Common myeloid progenitor, CD34-positive (primary cell): ENCODE measurements at regions not wholly inside any gene's neighbourhood (a gene's known extent, or its start where the extent isn't known, plus 50 kb on each side); places are given as distances from the start of the nearest gene placed in this dataset.

Experiments used
- CTCF ChIA-PET: fragments of 350-600 bp; sonication (Branson Sonifier 250); formaldehyde crosslinking; loops from one replicate; lab custom pipeline; 2021; ENCODE audit warnings: antibody characterized with exemption; lab: Charles Lee
- POLR2A ChIA-PET: fragments of 350-600 bp; sonication (Branson Sonifier 250); formaldehyde crosslinking; loops from one replicate; lab custom pipeline; 2021; ENCODE audit warnings: antibody characterized with exemption; lab: Charles Lee
- DNase-seq, 3 donors: peaks; one replicate each; pipeline versions ENCODE4 v3.0.0 to v3.0.0-alpha.2; 2013
- H3K27ac ChIP-seq, 2 experiments: 1 replicate in 1 of 2; 2 replicates in 1 of 2; pipeline ENCODE4 v1.7.0; 2013; ENCODE audit warnings: inconsistent platforms in 2 of 2, low read length in 2 of 2, mild to moderate bottlenecking in 2 of 2, low read depth in 1 of 2, moderate library complexity in 1 of 2; ENCODE audit not compliant: severe bottlenecking in 2 of 2, insufficient read depth in 1 of 2, poor library complexity in 1 of 2
- H3K27me3 ChIP-seq, 5 experiments: replicated peaks in 2 of 5; 1 replicate in 3 of 5; 2 replicates in 2 of 5; pipeline versions ENCODE4 v1.6.1 to v1.7.0; 2013; ENCODE audit warnings: low read length in 4 of 5, mild to moderate bottlenecking in 2 of 5, moderate library complexity in 2 of 5, inconsistent platforms in 1 of 5; ENCODE audit not compliant: insufficient read depth in 5 of 5, control insufficient read depth in 4 of 5
- H3K36me3 ChIP-seq, 4 experiments: 1 replicate in 2 of 4; 2 replicates in 2 of 4; pipeline versions ENCODE4 v1.6.1 to v1.7.0; 2013; ENCODE audit warnings: low read length in 3 of 4, control low read depth in 1 of 4, mild to moderate bottlenecking in 1 of 4; ENCODE audit not compliant: control insufficient read depth in 4 of 4, insufficient read depth in 4 of 4
- H3K4me1 ChIP-seq, 4 experiments: 1 replicate in 3 of 4; 2 replicates in 1 of 4; pipeline versions ENCODE4 v1.6.1 to v1.7.1; 2013; ENCODE audit warnings: low read length in 3 of 4, mild to moderate bottlenecking in 3 of 4, control low read depth in 1 of 4, inconsistent platforms in 1 of 4, moderate library complexity in 1 of 4; ENCODE audit not compliant: control insufficient read depth in 4 of 4, insufficient read depth in 4 of 4; ENCODE audit errors: control extremely low read depth in 1 of 4
- H3K4me3 ChIP-seq, 7 experiments: 1 replicate in 4 of 7; 2 replicates in 3 of 7; pipeline versions ENCODE4 v1.5.1 to v1.7.0; 2013; ENCODE audit warnings: mild to moderate bottlenecking in 7 of 7, low read length in 6 of 7, moderate library complexity in 6 of 7, inconsistent platforms in 2 of 7, low read depth in 2 of 7, control low read depth in 1 of 7; ENCODE audit not compliant: insufficient read depth in 4 of 7, control insufficient read depth in 1 of 7; ENCODE audit errors: extremely low read depth in 1 of 7
- H3K9me3 ChIP-seq, 5 experiments: 1 replicate in 4 of 5; 2 replicates in 1 of 5; pipeline versions ENCODE4 v1.6.1 to v1.7.1; 2013; ENCODE audit warnings: low read length in 4 of 5, mild to moderate bottlenecking in 2 of 5, inconsistent platforms in 1 of 5, low read depth in 1 of 5, moderate library complexity in 1 of 5; ENCODE audit not compliant: control insufficient read depth in 4 of 5, insufficient read depth in 2 of 5; ENCODE audit errors: control extremely low read depth in 1 of 5
- WGBS: methylation state at CpG from one replicate; pipeline ENCODE4 v1.1.5; 2013; ENCODE audit not compliant: insufficient coverage; 5-methylcytosine and 5-hydroxymethylcytosine counted together

- Histone ChIP-seq H3K27me3 (no peaks in the 10 kb centered on the region), H3K36me3 (no peaks in the 10 kb centered on the region), H3K4me1 (no peaks in the 10 kb centered on the region), H3K27ac (no peak overlapping the region), H3K9me3 (no peaks in the 10 kb centered on the region), H3K4me3 (no peak overlapping the region)
- peak in 1 of 3 donors; percentile 5 for DNase-seq
- ChIA-PET POLR2A (no interaction called here), CTCF (interaction anchor here (1.2 kb wide), 1 partner anchor 10 kb away, joined by 3 read pairs; no protein-coding TSS in a partner anchor)
- WGBS: 86% methylated on average over 3 of the region's 5 CpGs
These were observed 127.1 kb upstream of the GRM7 start for GRCh38 chr3:6733699-6734394.

GRCh38 chr3:6734395-6734746 lies 126.5 kb upstream of the GRM7 start:
- DNase-seq: no peak
- Histone ChIP-seq H3K9me3 (no peaks in the 10 kb centered on the region), H3K36me3 (no peaks in the 10 kb centered on the region), H3K4me3 (no peak overlapping the region), H3K4me1 (no peaks in the 10 kb centered on the region), H3K27me3 (no peaks in the 10 kb centered on the region), H3K27ac (no peak overlapping the region)
- CTCF ChIA-PET: interaction anchor here (1.2 kb wide), 1 partner anchor 11 kb away, joined by 3 read pairs; no protein-coding TSS in a partner anchor
- WGBS: 93% methylated on average over 3 of the region's 5 CpGs
- POLR2A ChIA-PET: no interaction called here

GRCh38 chr3:6736836-6737629 lies 123.9 kb upstream of the GRM7 start:
- Histone ChIP-seq H3K27ac (no peak overlapping the region), H3K4me3 (no peak overlapping the region), H3K4me1 (no peaks in the 10 kb centered on the region), H3K9me3 (no peaks in the 10 kb centered on the region), H3K27me3 (no peaks in the 10 kb centered on the region), H3K36me3 (no peaks in the 10 kb centered on the region)
- CTCF ChIA-PET: no interaction called here
- POLR2A ChIA-PET: no interaction called here
- 100% methylated on average over 1 of the region's 5 CpGs for WGBS
- DNase-seq: no peak

- no peak overlapping the region for H3K27ac ChIP-seq
- CTCF ChIA-PET: no interaction called here
These were observed 123.3 kb upstream of the GRM7 start for GRCh38 chr3:6737630-6738029.

GRCh38 chr3:6739288-6739687 lies 121.6 kb upstream of the GRM7 start:
- 49% methylated on average over 3 of the region's 3 CpGs for WGBS
- Histone ChIP-seq H3K36me3 (no peaks in the 10 kb centered on the region), H3K4me1 (no peaks in the 10 kb centered on the region), H3K27ac (no peak overlapping the region), H3K4me3 (no peak overlapping the region), H3K27me3 (no peaks in the 10 kb centered on the region), H3K9me3 (no peaks in the 10 kb centered on the region)
- CTCF ChIA-PET: no interaction called here
- POLR2A ChIA-PET: no interaction called here
- no peak for DNase-seq

More at GRCh38 chr3:6737630-6738029, 123.3 kb upstream of the GRM7 start:
- WGBS: 100% methylated on average over 1 of the region's 2 CpGs
- H3K27me3 ChIP-seq: no peaks in the 10 kb centered on the region
- POLR2A ChIA-PET: no interaction called here
- H3K4me3 ChIP-seq: no peak overlapping the region
- DNase-seq: no peak
- H3K36me3 ChIP-seq: no peaks in the 10 kb centered on the region
- no peaks in the 10 kb centered on the region for H3K9me3 ChIP-seq
- no peaks in the 10 kb centered on the region for H3K4me1 ChIP-seq

GRCh38 chr3:6743067-6743720 lies 117.7 kb upstream of the GRM7 start:
- WGBS: 95% methylated on average over 7 of the region's 7 CpGs
- CTCF ChIA-PET: interaction anchor here (0.6 kb wide), 1 partner anchor 85 kb away, joined by 3 read pairs; no protein-coding TSS in a partner anchor
- H3K27me3 ChIP-seq: no peaks in the 10 kb centered on the region
- POLR2A ChIA-PET: no interaction called here
- no peak for DNase-seq
- no peaks in the 10 kb centered on the region for H3K4me1 ChIP-seq
- no peak overlapping the region for H3K4me3 ChIP-seq
- no peaks in the 10 kb centered on the region for H3K9me3 ChIP-seq
- H3K27ac ChIP-seq: no peak overlapping the region
- H3K36me3 ChIP-seq: no peaks in the 10 kb centered on the region

GRCh38 chr3:6746443-6746842 lies 114.5 kb upstream of the GRM7 start:
- Histone ChIP-seq H3K27ac (no peak overlapping the region), H3K36me3 (no peaks in the 10 kb centered on the region), H3K27me3 (no peaks in the 10 kb centered on the region), H3K9me3 (no peaks in the 10 kb centered on the region), H3K4me3 (no peak overlapping the region), H3K4me1 (no peaks in the 10 kb centered on the region)
- DNase-seq: no peak
- WGBS: 93% methylated on average over 5 of the region's 9 CpGs
- CTCF ChIA-PET: no interaction called here
- POLR2A ChIA-PET: no interaction called here
